ENCODE measurements at regions not wholly inside any gene's neighbourhood (a gene's known extent, or its start where the extent isn't known, plus 50 kb on each side); places are given as distances from the start of the nearest gene placed in this dataset.
A peak's percentile ranks its signal among the peaks of the same experiment; 100 is the strongest.

GRCh38 chr1:87812871-87813577, 484.3 kb downstream of the LMO4 start:
- TF ChIP-seq CTCF (IDR thresholded peaks at IDR 0.05; ENCODE audit: insufficient read depth, low read length), result no peak
- no peak for TF ChIP-seq POLR2AphosphoS5 (IDR thresholded peaks at IDR 0.05; ENCODE audit: low read depth)
- no peak for TF ChIP-seq REST (IDR thresholded peaks at IDR 0.05; ENCODE audit: insufficient replicate concordance, low read depth)
- TF ChIP-seq SPI1 (IDR thresholded peaks at IDR 0.05; ENCODE audit: borderline replicate concordance, low read depth), result 0 out of 2 replicates have a peak, but pooled peaks have one; percentile 24
- no peak for TF ChIP-seq GABPA (IDR thresholded peaks at IDR 0.05; ENCODE audit: low read depth)

Data from HL-60 (cell line).